GM18870 (cell line): ENCODE measurements at regions not wholly inside any gene's neighbourhood (a gene's known extent, or its start where the extent isn't known, plus 50 kb on each side); places are given as distances from the start of the nearest gene placed in this dataset.

Experiments
- ATAC-seq: cut with Tn5 transposase; IDR thresholded peaks from one replicate; pipeline ENCODE4 v1.9.1; 2021; ENCODE audit warnings: moderate library complexity; ENCODE audit not compliant: unreplicated experiment

DNA sequence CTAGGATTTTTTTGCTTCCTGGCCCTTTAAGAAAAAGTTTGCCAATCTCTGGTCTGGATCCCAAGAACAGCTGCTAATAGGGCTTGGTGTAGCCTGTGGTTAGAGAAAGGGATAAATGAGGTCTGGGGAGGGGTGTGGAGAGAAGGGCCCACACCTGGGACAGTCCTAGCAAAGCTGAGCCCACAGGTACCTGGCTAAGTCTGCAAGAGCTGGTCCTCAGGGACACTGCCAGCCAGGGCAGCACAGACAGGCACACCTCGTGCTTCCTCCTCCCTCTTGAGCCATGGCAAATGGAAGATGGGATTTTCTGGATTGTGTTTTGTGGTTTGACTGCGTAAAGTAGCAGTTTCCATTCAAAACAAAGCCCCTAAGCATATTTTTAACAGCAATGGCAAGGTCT, 217.5 kb downstream of the SOX9 start:
- no peak for ATAC-seq

DNA sequence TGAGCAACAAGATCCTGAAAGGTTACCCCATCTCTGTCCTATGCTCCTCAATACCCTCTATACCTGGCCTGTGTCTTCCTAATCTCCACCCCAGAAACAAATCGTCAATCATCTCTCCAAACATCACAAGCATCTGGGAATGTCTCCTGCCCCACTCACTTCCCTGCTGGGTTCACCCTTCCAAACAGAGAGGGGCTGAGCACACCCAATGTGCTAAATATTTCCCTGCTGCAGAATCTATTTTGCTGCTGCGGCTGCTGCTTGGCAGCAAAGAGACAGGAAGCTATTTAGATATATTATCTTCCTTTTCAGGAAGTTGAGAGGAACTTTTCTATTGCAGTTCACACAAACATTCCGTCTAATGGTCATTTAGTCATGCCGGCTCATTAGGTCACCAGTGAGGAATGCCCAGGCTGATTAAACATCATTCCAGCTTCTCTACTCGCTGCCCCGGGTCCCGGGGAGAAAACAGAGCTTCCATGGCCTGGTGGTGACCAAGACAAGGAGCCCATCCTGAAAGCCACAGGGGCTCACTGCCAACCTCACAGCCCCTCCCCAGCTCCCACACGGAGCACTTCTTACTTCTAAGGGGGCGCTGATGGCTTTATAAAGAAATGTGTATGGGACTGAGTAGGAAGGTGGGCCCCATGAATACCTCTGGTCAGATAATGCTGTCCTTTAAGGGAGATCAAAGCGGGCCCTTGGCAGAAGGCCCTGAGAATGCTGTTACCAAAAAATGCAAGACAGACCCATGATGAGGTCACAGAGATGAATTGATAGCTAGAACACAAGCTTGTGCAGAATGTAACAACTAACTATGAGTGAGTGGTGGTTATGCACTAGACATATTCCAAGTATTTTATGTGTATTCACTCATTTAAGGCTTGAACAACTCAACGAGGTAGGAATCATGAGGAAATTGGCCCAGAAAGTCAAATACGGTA, 218.3 kb downstream of the SOX9 start:
- ATAC-seq = no peak

DNA sequence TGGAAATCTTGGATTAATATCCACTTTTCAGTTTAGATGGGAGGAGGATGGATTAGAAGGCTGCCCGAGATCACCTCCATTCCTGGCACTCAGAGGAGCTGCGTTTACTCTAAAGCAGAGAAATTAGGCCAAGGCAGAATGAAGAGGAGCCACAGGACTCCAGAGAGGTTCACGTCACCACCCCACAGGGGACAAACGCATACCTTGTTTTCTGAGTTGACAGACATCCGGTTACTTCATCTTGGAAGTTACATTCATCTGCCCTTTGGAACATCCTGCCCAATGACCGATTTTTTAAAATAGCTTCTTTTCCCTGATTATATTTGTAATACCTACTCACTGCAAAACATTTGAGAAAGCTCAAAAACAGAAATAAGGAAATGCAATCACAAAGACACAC, 220.0 kb downstream of the SOX9 start:
- ATAC-seq = no peak

DNA sequence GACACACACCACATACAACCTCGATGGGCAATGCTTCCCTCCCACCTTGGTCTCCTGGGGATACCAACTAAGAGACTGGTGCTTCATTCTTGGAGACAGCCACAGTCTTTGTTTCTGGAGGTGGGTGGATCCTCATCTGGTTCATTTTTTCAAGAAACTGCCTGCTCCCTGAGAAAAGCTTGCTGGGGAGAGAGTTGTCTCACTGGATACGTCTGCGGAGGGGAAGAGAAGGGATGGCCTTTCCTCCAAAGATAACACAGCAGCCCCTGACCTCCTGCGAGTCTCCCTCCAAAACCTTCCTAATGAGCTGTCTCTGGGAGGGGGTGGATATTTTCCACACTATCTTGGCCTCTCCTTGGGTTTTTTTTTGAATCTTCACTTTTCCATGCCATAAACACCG, 221.2 kb downstream of the SOX9 start:
- ATAC-seq = no peak

DNA sequence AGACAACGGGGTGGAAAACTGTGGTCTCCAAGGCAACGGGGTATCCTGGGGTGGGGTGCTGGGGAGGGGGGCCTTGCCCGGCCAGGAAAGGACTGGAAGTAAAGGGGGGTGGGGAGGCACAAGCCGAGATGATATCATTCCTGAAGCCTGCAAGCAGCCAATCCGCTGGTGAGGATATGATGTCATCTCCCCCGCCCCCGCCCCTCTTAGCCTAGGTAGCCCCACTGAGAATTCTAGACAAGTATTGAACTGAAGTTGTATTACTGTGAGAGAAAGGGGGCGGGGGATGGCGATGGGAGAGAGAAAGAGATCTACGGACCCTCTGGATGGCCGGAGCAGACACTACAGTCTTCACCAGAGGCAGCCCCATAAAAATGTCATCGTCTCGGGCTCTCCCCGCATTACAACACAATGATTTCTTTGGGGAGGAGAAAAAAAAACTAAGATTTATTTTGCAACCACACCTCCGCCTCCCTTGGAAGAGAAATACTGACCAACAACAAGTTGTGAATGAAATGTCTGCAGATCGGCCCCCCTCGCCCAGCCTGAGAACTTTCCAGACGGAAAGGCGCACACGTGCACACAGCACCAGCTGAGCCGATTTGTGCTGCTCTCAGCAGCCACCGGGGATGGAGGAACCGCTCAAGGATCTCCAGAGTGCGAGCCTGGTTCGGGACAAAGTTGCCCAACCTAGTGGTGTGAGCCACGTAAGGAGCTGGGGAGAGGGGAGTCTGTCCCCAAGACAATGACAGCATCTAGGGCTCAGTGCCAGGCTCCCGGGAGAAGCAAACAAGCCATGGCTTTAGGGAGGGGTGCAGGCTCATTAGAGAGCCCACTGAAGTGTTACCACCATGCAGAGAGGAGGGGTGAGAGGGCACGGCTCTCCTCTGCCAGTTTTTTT, 222.1 kb downstream of the SOX9 start:
- ATAC-seq = no peak

DNA sequence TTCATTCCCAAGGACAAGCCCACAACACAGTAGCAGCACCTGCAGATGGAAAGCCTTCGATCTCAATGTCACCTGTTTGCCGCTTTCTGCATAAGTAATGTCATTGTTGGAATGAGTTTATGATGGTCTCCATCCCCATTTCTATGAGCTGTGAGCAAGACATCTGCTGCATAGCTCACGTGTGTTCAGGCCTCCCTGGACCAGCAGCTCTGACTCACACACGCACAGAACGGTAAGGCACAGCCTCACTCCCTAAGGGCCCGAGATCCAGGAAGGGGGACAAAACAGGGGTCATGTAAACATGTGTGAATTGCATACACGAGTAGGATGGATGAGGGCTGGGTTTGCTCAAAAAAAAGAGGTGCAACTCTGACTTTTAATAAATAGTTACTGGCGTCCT, 223.1 kb downstream of the SOX9 start:
- no peak for ATAC-seq

DNA sequence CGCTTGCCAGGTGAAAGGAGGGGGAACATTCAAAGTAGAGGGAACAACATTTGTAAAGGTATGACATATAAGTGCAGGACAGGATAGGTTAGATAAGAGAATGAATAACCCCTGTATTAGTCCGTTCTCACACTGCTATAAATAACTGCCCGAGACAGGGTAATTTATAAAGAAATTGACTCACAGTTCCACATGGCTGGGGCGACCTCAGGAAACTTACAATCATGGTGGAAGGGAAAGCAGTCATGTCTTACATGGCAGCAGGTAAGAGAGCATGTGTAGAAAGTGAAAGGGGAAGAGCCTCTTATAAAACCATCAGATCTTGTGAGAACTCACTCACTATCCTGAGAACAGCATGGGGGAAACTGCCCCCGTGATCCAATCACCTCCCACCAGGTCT, 223.8 kb downstream of the SOX9 start:
- ATAC-seq = no peak

DNA sequence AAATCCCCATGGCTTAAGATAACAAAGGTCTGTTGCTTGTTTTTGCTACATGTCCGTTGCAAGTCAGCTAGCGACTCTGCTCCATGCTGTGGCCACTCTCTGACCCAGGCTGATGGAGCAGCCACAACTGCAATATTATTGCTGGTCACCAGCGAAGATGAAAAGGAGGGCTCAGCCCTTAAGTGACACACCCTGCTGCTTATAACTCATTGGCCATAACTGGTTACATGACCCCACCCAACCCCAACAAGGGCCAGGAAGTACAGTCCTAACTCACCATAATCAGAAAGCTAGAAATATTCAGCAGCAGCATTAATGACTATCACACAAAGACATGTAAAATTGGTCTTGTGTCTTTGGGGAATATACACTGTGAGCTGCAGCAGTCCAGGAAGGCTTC, 224.3 kb downstream of the SOX9 start:
- ATAC-seq = no peak

DNA sequence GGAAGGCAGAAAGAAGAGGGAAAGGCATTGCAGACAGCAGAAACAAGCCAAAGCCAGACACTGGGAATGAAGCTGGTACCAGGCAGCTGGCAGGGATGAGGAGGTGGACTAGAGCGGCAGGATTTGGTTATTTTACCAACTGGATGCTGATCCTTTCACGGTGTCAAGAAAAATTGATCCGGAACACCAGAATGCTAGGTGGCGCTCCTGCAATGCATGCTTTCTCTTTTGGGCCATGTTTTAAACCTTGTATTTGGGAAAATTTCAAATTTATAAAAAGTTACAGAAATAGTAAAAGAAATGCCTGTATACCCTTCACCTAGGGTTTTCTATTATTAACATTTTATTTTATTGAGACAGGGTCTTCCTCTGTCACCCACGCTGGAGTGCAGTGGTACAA, 224.7 kb downstream of the SOX9 start:
- no peak for ATAC-seq

DNA sequence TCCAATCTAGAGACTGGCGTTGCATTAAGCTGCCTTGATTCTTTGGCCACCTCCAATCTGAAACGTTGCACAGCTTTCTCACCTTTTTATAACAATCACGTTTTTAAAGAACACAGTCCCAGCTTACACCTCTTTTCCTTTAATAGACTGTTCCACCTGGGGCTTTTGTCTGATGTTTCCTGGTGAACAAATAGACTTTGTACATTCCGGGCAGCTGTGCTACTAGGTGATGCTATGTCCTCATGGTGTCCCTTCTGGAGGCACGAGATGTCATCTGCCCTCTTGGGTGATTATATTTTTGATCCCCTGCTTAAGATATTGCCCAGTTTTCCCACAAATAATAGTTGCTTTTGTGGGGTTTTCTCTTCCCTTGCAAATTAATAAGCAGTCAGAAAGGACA, 225.5 kb downstream of the SOX9 start:
- no peak for ATAC-seq

DNA sequence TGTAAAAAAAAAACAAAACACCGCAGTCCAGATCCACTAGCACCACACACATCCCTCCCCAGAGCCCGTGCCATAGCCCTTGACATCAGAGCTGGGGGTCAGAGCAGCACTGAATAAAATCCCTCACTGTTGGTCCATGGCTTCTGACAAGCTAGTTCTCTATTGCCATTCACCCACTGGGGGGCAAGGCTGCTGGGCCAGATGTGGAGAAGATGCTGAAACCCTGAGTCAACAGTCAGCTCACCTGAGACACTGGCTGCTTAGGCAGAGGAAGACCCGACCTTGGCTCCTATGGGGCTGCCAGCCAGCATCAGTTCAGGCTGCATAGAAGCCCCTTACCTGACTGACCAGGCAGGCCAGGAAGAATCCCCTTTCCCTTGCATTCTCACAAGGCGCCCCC, 228.2 kb downstream of the SOX9 start:
- ATAC-seq = no peak

DNA sequence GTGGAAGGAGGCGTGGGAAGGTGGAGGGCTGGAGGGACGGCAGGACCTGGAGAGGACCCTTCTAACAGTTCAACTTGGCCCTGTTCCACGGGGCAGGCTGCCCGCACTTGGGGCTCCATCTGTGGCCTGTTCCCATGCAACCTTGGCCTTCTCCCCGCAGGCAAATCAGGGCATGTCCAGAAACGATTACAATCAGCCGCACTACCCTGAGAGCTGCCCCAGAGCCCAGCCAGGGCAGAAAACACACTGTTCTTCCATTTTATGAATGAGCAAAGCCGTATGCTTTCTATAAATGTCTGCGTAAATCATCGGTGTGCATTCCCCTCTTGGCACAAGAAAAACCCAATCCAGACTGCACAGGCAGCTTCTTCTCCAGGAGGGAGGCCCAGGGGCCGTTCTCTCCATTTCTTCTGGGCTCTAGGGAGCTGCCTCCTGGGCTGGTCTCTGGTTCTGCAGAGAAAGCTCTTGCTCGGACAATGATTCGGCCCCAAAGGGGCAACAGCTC, 228.7 kb downstream of the SOX9 start:
- no peak for ATAC-seq

DNA sequence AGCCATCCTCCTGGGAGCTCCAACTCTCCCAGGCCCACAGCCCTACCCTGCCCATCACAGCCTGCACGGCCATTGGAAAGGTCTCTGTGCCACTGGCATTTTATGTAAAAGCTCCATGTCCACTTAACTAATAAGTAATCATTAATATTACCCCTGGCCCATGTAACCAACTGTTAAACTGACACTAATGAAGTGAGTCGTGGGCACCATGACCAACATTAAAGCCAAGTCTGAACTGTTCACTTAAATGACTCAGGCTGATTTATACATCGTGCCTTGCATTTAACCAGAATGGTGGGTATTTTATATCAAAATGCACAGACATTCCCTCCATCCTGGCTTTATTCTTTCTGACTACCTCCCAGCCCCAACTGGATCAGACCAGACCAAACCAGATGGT, 229.3 kb downstream of the SOX9 start:
- ATAC-seq = no peak

DNA sequence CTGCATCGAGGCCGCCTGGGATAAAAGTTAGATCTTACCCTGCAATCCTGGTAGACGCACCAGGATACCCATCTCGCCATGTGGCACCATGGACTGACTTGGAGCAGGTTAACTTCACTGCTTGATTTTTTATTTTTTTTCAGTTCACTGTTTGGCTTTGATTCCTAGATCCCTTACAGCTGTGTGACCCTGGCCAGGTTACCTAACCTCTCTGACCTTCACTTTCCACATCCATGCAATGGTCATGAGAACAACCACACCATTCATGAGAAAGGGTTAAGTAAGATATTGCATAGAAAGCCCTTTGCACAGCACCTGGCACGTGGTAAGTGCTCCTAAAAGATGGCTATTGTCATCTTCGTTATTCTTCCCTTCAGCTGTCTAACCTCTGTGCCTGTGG, 230.5 kb downstream of the SOX9 start:
- ATAC-seq = no peak

DNA sequence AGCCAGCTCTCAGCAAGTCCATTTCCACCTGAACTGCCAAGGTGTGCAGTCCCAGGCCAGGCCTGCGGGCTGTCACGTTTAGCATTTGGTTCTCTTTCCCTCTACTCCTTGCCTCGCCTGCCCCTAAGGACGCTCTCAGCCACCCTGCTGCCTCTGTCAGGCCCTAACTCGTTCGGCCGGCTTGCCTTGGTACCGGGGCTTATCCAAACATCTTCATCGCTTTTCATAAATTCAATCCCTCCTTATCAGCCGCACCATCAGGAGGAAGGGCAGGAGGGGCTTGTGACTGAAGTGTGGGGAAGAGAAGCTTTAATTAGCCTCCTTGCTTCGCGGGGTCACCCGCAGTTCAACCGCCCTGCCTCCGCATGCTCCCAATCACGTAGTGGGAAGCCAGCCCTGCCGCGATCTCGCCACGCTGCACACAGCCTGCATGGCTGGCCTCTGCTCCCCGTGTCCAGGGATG, 231.1 kb downstream of the SOX9 start:
- ATAC-seq = no peak

DNA sequence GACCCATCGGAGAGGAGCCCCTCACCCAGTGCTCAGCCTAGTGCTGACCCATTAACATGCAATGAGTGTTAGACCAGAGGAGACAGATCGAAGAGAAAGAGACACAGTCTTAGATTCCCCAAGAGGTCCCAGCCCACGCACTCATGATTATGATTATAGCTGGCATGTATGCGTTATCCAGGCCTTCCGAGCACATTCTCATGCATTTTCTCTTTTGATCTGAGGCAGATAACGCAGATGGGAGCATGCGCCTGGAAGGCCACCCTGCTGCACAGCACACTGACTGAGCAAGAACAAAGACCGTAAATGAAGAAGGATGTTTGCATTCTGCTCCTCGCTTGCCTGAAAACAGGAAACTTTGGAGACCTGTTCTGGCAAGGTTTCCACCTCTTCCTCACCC, 232.7 kb downstream of the SOX9 start:
- ATAC-seq = no peak

DNA sequence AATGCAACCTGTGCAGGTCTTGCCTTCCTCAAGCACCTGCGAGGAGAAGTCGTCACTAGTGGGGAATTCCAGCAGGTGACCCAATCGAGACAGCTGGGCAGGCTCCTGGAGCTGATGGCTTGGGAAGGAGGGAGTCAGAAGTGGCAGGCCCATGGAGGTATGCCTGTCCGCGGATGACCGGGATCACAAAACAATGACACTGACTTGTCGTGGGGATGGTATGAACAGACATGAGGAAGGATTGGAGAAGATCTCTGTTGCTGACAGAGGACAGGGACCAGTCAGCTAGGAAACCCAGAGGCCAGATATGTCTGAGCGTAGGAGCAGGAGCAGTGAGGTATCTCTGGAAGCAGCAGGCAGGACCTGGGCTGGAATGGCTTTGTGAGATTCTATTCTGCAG, 233.3 kb downstream of the SOX9 start:
- no peak for ATAC-seq

DNA sequence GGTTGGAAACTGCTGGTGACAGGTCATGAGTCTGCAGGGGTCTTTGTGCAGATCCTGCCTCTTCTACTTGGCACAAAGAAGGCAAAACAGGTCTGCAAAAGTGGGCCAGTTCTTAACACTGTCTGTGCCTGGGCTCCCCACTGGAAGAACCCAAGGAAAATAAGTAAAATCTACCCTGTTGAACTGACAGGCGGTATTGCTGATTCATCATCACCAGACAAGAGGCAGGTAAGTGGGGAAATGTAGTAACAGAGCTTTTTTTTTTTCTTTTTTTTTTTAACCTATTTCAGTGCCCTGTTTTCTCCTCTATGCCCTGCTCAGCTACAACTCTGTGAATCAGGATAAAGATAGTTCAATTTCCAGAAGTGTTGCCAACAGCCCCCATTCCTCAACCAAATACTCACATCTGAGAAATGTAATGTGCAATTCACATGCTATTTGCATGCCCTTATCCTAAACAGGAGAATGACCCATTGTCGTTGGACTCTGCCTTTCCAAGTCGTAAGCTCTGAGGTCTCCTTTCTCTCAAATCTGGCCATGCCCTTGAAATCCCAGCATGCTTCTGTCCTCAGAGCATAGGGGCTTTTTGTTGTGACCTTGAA, 237.0 kb downstream of the SOX9 start:
- ATAC-seq = no peak

DNA sequence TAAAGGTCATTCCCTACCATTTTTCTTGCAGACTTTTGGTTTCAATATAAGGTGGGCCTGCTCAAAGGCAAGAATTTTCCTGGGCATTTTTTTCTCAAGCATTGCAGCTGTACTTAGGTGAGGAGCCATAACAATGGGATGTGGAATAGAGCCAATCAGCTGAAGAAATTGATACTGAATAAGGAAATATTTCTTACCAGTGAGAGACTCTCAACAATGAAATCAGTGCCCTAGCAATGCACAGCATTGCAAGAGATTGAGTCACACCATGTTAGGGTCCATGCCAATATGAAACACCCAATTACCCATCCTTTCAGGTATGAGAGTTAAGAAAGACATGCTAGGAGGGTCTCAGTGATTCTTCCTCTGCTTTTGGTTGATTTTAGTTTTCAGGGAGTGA, 237.6 kb downstream of the SOX9 start:
- ATAC-seq = no peak

DNA sequence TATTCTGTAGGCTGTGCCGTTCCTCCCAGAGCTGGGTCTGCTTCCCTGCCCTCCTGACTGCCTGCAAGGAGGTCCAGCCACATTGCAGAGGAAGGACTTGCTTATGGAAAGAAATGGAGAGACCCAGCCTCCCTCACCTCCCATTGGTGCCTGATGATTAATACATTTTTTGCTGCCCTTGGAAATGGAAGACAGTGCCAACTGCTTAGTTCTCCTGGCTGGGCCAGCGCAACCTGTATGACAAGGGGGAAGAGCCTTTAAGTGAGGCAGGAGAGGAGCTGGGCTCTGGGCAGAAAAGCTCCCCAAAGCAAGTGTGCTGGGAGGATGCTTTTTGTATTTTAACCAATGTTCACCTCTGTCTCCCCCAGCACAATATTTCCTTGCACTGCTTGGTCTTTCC, 238.5 kb downstream of the SOX9 start:
- no peak for ATAC-seq

DNA sequence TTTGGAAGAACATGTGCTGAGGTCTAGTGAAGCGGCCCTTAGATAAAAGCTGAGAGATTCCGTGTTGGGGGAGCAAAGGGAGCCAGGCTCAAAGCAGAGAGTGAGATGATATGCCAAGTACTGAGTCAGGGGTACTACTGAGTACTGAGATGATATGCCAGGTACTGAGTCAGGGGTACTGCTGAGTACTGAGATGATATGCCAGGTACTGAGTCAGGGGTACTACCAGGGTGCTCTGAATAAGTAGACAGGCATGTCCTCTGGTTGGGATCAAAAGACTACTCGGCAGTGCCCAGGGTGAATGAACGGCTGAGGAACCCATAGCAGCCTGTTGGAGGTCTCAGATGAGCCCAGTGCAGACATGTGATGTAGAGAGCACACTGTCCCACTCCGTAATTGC, 239.0 kb downstream of the SOX9 start:
- ATAC-seq = no peak
